Stimulated activated CD4-positive, alpha-beta T cell treated with anti-CD3 and anti-CD28 coated beads, Interleukin-4, amount 100 ng/mL, for 1 hour (primary cell): ENCODE measurements at regions not wholly inside any gene's neighbourhood (a gene's known extent, or its start where the extent isn't known, plus 50 kb on each side); places are given as distances from the start of the nearest gene placed in this dataset.
"Not testable (repeated sequence)": the region's sequence is repeated elsewhere in the genome, so short reads cannot be mapped to it uniquely, and the experiment has no call there.

Experiments used
- DNase-seq: peaks from one replicate; pipeline ENCODE4 v3.0.0-alpha.2; 2020

GRCh38 chr4:117821834-117822233 is 212.5 kb upstream of the NDST3 start:
- no peak for DNase-seq

GRCh38 chr4:117823388-117823787 is 210.9 kb upstream of the NDST3 start:
- DNase-seq: no peak

DNA sequence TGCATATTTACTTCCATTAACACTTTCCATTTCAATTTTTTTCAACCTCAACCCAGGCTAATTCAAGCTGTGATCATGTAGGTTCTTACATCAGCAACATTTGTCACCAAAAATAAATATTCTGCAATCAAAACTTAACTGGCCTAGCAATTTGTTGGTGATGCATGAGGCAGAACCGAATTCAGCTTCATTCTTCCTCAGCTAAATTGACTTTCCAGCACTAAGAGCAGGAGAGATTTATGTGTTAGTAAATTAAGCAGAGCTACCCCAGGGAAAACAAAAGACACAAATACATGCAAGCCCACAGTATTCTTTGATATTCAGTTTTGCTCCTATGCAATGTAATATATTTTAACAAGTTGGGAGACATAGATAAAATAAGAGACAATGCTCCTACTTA is 208.7 kb upstream of the NDST3 start:
- no peak for DNase-seq

DNA sequence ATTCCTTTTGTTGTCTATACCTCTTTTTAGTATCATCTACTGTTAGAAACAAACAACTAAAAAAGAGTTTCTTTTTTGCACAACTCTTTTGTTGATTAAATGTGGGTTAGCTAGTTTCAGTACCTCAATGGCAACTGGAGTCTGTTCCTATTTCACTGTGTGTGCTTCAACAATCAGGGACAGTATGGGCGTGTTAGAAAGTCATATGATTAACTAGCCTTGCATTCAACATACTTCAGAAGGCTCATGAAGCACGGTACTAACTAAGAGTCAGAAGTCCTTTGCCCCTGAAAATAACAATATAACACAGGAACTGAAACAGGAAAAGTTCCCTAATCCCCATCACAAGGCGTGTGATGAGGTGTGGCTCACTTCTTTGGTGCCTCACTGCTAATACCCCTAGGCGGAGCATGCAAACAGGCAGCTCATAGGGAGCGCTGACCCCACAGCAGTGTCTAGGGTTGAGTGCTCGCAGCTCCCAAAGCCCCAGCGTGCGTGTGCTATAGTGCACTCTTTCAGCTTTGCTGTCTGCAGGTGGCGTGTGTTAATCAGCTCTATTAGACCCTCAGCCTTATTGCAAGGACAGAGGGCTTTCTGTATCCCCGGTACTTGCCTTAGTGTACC is 203.1 kb upstream of the NDST3 start:
- no peak for DNase-seq

GRCh38 chr4:117835566-117835965 is 198.7 kb upstream of the NDST3 start:
- DNase-seq: no peak

GRCh38 chr4:117844594-117844993 is 189.7 kb upstream of the NDST3 start:
- no peak for DNase-seq

- DNase-seq: no peak
Observed at GRCh38 chr4:117845270-117845669, 189.0 kb upstream of the NDST3 start.

- DNase-seq: no peak
Observed at GRCh38 chr4:117847849-117848248, 186.4 kb upstream of the NDST3 start.

DNA sequence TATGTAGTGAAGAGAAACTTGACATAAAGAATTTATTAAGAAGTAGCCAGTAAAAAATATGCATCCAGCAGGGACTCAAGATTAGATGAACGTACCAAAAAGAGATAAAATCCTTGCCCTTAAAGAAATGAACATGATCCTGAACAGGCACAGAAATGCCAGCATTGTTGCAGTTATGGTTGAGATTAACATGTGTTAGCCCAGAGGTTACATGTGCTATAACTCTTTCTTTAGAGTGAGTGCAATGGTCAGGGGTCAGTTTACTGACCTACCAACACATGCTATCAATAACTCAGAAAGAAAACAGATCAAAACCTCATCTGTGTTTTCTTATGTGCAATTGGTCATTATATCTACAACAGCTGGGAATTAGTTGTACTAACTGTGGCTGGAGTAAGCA is 166.1 kb upstream of the NDST3 start:
- no peak for DNase-seq

GRCh38 chr4:117873779-117874178 is 160.5 kb upstream of the NDST3 start:
- DNase-seq: no peak

- DNase-seq: no peak
Observed at GRCh38 chr4:117874216-117874615, 160.1 kb upstream of the NDST3 start.

- DNase-seq: no peak
Observed at GRCh38 chr4:117889978-117890377, 144.3 kb upstream of the NDST3 start.

DNA sequence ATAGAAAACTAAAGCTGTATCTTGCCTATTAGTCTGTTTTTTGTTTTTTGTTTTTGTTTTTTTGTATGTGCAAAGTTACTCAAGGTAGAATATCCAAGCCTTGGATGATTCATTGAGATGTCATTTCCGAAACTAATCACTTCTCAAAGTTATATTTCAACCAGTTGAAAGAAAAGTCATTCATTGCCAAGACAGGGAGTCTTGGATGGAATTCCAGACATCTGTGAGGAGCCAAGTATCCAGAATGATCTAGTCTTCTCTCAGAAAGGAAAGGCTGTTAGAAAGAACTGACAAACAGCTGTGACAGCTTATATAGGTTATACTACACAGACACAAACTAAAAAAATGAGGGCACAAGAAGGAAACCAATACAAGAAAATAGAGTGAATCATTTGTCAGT is 141.1 kb upstream of the NDST3 start:
- no peak for DNase-seq

DNA sequence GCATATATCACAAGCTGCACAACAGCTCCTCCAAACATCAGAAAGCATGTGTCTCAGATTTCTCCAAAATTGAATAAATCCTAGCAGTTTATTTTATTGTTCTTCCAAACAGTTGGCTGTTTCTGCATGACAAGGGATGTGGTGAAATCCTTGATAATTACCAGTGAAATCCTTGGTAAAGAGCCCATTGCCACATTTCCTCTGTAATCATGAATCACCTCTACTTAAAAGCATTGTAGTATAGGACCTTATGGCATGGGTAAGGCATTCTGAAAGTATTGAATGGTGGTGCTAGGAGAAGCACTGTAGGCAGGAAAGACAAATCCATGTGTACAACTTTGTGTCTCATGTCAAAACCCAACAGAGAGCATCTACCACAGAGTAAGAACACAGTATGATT is 135.8 kb upstream of the NDST3 start:
- no peak for DNase-seq

DNA sequence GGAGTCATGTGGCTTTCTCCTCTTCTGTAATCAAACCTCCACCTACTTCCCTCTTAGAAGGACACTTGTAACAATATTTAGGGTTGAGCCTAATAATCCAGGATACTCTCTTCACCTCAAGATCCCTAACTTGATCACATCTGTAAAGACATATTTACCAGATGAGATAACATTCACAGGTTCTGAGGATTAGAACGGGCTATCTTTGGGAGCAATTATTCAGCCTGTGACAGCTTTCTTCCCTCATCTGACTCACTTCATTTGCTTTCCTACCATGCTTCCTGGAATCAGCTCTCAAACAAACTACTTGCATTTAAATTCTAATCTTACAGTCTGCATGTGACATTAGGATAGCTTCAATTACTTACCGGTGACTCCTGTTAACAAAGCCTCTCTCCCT is 133.5 kb upstream of the NDST3 start:
- DNase-seq: no peak

DNA sequence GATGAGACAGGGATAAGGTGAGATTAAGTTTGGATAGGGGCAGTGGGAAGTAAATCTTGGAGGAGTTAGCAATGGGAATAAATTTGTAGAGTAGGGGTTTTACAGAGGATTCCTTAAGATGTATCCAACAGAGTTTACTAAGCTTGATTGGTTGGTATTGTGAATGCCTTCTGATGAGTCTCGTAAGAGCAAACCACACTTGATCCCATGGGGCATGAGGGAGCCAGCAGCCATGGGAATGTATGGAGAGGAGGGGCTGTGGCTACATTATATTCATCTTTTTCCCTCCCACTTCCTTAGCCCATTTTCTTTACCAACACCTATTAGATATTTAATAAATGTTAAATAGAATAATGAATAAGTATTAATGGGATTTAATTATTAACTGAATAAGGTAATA is 126.6 kb upstream of the NDST3 start:
- no peak for DNase-seq

DNA sequence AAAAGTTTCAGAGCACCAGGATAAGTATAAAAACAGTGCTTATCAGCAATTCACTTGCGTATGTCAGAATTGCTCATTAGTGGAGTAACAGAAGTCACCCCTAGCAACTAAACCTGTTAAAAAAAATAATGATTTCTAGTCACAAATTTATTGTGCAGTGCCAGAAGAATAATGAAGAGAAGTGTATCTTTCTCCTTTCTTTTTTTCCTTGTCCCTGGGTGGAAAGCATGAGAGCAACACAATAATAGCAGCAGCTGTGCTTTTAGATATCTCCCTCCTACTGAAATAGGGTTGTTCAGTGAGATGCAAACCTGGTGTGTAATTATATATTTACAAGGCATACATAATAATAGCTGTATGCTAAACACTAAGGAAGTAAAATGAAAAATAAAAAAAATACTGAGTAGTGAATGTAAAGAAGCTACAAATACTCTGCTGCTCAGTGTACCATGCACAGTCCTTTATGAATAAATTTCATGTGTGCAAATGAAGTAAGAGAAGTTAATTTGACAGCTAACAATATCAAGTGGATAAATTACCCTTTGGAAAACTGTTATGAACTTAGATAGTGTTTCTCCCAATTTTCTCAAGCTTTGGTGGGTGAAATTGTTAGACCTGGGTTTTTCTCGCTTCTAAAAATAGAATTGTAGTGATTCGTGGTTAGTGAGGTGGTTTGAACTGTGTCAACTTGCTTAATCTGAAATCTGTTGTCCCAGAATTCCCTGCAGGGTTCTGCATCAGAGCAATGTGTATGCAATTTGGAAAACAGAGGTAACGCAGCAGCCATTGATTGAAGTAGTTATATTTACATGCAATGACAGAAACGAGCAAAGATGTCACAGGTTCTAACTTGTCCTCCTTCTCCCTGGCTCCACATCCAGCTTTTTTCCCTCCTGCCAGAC is 125.7 kb upstream of the NDST3 start:
- DNase-seq: no peak

DNA sequence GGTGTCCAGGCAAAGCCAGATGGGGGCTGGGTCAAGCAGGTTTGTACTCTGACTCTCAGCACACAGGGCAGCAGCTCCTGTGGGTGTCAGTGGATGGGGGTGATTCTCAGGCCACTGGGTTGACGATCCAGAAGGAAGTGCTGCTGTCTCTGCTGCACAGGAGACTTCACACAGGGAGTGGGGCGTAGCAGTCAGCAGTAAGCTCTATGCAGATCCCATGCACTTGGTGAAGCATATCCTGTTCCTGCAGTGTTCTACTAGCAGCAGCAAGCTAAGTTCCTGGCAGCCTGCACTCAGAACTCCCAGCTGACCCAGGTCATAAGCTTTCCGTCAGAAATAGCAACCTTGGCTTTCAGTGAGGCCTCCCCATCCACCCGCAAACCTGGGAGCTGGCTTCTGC is 117.6 kb upstream of the NDST3 start:
- no peak for DNase-seq

DNA sequence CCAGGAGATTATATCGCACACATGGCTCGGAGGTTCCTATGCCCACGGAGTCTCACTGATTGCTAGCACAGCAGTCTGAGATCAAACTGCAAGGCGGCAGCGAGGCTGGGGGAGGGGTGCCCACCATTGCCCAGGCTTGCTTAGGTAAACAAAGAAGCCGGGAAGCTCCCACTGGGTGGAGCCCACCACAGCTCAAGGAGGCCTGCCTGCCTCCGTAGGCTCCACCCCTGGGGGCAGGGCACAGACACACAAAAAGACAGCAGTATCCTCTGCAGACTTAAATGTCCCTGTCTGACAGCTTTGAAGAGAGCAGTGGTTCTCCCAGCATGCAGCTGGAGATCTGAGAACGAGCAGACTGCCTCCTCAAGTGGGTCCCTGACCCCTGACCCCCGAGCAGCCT is 112.0 kb upstream of the NDST3 start:
- DNase-seq: not testable (repeated sequence)

DNA sequence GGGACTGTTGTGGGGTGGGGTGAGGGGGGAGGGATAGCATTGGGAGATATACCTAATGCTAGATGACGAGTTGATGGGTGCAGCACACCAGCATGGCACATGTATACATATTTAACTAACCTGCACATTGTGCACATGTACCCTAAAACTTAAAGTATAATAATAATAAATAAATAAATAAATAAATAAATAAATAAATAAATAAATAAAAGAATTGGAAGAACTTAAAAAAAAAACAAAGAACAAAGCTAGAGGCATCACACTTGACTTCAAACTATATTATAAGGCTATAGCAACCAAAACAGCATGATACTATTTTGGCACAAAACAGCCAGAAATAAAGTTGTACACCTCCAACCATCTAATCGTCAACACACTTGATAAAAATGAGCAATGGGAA is 106.5 kb upstream of the NDST3 start:
- not testable (repeated sequence) for DNase-seq

- DNase-seq: no peak
Observed at GRCh38 chr4:117941611-117942010, 92.7 kb upstream of the NDST3 start.

- DNase-seq: no peak
Observed at GRCh38 chr4:117949621-117950020, 84.7 kb upstream of the NDST3 start.

DNA sequence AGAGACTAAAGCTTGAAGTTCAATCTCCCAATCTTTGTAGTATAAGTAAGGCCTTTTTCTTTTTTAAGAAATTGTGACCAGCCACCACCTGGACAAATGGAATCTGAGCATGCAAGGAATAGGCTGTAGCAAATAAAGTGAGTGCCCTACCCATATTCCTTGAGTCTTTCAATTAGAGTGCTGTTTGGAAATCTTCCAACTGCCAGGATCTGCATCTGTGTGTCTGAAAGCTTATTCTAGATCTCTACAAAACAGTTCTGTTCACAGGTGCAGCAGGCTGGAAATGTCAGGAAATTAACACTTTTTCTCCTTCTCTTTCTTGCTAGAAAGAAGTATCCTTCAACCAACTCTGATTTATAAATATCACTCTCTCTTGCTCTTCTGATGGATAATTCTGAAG is 76.7 kb upstream of the NDST3 start:
- DNase-seq: no peak

DNA sequence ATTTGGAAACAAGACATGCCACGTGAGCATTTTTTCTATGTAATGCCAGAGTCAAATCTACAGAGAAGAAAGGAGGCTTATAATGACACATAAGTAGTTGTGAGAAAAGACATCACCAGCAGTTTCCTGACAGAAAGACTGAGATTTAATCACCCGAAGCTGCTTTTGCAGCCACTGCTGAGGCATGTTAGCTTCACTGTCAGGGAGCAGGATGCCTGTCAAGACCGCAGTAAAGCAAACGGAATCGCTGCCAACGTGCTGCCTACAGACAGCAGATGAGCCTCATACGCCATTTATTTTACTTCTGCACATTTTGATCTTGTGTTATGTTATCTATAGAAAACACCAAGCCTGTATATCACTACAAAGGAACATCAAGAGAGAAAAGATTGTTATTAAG is 68.7 kb upstream of the NDST3 start:
- no peak for DNase-seq

DNA sequence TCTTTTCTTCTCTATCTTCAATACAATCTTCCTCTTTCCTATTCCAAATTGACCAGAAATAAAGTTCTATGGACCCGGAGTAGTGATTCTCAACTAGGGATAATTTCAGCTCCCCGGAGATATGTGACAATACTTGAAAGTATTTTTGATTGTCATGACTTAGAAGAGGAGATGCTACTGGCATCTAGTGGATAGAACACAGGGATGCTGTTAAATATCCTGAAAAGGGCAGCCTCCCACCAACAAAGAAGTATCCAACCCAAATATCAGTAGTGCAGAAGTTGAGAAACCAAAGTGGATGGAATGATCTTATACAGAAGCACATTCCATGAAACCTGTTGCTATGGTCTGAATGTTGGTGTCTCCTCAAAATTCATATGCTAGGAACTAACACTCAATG is 65.7 kb upstream of the NDST3 start:
- no peak for DNase-seq
